CD4-positive, alpha-beta T cell treated with Interleukin-6 at 100 ng/mL for 8 hours (primary cell): ENCODE measurements at regions not wholly inside any gene's neighbourhood (a gene's known extent, or its start where the extent isn't known, plus 50 kb on each side); places are given as distances from the start of the nearest gene placed in this dataset.
"Not testable (repeated sequence)": the region's sequence is repeated elsewhere in the genome, so short reads cannot be mapped to it uniquely, and the experiment has no call there.

Experiments used
- DNase-seq: peaks from one replicate; pipeline ENCODE4 v3.0.0-alpha.2; 2020; ENCODE audit warnings: mixed read lengths, low spot score

DNA sequence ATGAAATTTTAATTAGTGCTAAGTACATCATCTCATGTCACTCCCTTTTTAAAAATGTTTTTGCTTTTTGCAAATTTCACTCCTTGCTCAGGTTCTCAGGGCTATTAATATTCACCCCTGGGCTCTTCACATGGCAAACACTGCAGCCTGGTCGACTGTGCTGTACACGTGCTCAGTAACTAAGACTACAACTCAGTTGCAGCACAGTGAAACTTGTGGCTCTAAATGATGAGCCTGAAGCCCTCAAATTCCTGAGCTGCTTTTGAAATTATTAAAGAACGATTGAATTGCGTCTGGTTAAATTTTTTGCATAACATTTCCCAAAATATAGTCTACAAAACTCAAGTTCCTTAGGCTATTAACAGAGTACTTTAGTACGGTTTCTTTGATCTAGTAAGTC lies 159.3 kb upstream of the C2CD4B start:
- DNase-seq = no peak

DNA sequence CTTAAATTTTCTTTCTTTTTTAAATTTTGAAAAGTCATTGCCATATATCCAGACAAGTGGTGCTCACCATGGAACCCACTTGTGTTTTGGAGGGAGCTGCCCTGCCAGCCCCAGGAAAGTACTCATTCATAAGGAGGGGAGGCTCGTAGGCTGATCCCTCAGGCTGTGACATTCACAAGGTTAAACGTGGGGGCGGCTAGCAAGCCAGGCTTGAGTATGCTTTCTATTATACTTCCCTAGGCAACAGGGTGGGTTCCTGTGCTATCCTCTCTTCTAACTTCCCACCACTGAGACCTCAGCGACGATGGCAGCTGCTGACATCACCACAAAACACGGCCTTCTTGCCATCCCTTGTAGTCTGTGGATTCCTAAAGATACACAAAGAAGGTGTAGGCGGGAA lies 160.5 kb upstream of the C2CD4B start:
- DNase-seq = no peak

DNA sequence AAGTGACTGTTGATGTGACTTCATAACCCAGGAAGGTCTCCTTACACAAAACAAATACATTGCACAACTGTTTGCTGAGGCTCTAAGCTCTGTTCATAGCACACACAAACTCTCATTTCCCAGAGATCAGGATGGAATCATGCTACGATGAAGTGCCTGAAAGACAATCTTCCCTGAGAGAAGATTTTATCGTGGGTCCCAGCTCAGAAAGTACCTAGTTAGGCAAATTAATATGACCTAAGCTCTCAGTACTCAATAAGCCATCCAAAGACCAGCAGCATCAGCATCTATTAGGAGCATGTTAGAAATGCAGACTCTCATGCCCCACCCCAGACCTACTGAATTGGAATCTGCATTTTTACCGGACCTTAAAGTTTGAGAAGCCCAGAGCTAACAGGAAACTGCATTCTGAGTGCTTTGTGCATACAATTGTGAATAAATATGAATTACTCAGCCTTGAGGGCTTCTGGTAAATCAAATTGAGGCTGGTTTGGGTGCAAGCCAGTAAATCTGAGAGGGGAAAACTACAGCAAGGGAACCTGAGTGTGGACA lies 161.5 kb upstream of the C2CD4B start:
- DNase-seq = no peak

DNA sequence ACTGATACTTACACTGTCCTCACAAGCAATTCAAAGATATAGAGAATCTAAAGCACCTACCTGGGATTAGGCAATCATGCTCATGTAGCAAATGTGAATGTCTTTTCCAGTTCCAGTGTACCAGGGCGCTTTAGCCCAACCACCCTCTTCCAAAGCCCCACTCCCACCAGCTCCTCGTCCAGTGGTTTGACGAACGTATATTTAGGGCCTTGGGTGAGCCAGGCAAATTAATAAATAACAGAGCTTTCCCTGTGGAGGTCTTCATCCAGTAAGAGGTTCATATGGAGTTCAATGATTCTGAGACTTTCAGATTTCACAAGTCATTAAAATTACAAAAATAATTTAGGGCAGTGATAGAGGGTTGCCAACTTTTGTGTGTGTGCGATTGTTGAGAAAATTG lies 162.3 kb upstream of the C2CD4B start:
- DNase-seq = no peak

DNA sequence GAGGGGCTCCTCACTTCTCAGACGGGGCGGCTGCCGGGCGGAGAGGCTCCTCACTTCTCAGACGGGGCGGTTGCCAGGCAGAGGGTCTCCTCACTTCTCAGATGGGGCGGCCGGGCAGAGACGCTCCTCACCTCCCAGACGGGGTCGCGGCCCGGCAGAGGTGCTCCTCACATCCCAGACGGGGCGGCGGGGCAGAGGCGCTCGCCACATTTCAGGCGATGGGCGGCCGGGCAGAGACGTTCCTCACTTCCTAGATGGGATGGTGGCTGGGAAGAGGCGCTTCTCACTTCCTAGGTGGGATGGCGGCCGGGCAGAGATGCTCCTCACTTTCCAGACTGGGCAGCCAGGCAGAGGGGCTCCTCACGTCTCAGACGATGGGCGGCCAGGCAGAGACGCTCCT lies 167.4 kb upstream of the C2CD4B start:
- DNase-seq = not testable (repeated sequence)

DNA sequence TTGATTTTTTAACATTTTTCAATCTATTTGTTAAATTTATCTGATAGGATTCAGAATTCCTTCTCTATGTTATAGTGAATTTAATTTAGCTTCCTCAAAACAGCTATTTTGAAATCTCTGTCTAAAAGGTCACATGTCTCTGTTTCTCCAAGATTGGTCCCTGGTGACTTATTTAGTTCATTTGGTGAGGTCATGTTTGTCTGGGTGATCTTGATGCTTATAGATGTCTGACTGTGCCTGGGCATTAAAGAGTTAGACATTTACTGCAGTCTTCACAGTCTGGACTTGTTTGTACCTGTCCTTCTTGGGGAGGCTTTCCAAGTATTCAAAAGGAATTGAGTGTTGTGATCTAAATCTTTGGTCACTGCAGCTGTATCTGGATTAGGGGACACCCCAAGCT lies 169.5 kb upstream of the C2CD4B start:
- DNase-seq = no peak

DNA sequence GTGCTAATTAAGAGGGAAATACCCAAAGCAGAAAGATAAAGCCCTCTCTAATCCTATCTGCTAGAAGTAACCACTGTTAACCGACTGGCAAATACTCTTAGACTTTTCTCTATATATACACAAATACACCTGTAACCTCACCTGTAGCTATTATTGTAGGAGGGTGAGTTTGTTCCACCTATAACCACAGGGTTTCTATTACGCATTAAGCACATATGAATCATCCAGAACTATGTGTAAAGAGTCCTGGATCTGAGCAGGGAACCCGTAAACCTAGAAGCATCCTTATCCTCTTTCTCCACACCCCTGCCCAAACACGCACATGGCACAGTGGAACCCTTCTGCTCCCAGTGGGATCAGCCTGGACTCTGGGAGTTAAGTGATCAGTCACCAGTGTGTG lies 172.8 kb upstream of the C2CD4B start:
- no peak for DNase-seq

DNA sequence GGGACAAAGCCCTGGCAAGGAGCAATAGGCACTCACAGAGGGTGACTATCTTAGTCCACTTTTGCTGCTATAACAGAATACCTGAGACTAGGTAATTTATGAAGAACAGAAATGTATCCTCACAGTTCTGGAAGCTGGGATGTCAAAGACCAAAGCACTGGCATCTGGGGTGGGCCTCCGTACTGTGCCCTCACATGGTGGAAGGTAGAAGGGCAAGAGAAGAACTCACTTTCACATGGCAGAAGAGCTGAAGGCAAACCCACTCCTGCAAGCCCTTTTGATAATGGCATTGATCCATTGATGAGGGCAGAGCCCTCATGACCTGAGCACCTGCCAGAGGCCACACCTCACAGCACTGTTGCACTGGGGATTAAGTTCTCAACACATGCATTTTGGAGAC lies 173.4 kb upstream of the C2CD4B start:
- no peak for DNase-seq

DNA sequence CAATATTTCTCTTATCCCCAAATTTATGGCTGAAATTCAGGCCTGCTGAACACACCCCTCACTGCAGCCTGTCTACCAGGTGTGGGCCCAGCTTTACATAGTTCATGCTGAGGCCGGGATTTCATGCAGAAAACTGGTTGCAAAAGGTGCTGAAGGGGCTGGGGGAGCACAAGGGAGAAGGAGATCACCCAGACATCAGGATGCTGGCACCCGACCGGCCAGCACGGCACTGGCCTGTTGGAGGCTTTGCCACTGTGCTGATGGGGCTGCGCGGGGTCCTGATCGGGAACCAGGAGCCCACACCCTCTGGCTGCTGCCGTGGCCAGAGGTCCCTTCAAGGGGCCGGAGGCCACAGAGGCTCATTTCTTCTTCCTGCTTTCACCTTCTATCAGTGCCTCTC lies 177.9 kb upstream of the C2CD4B start:
- DNase-seq = no peak

DNA sequence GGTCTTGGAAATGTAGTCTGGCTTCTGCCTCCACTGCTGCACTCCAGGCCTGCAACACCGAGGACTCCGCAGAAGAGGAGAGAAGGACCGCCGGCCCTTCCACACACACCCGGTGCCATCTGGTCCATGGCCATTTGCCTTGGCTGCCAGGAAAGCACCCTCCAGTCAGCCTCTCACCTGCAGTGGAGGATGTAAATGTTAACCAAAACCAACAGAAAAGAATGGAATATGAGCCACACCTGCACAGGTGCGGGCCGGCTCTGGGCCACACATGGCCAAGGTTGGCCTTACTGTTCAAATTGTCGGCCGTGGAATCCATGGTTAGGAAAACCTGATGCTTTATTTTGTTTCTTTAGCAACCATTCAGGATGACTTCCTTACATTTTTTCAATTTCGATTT lies 178.3 kb upstream of the C2CD4B start:
- no peak for DNase-seq

DNA sequence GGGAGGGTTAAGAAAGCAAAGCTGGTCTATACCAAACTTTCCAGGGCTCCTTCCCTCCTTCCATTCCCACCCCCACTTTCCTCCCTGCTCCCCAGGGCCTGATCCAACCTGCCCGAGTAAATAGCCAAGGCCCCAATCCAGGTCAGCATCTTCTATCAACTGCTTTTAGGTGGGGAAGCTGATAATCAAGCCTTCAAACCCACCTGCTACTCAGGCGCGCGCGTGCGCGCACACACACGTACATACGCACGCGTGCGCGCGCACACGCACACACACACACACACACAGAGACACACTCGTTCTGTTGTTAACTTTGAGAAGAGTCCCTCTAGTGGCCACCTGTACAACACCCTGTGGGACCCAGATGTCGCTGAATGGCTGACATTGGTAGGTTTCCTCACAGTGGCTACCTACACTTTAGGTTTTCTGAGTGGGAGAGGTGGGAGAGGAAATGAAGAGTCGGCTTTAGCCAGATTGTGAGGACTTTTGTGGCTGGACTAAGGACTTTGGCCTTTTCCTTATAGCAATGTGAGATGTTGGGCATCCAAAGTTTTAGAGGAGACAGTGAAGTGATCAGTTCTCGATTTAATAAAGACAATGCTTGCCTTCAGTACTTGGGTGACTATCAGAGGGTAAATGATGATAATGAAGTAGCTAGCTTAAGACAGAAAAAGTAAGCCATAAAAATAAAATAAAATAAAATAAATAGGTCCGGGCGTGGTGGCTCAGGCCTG lies 179.9 kb upstream of the C2CD4B start:
- peak; percentile 24 for DNase-seq

DNA sequence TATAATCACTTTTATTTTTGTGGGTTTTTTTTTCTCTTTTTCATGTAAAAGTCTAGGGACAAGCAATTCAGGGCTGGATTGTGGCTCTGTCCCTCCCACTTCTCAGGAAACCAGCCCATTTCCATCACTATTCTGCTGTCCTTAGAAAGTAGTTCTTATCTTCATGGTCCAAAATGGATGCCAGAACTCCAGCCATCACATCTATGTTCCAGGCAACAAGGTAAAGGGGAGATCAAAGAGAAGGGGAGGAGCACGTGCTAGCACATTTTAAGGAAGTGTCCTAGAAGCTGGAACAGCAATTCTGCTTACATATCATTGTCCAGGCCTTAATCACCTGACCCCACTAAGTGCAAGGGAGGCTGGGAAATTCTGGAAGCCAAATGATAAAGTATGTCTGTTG lies 181.1 kb upstream of the C2CD4B start:
- DNase-seq = no peak

DNA sequence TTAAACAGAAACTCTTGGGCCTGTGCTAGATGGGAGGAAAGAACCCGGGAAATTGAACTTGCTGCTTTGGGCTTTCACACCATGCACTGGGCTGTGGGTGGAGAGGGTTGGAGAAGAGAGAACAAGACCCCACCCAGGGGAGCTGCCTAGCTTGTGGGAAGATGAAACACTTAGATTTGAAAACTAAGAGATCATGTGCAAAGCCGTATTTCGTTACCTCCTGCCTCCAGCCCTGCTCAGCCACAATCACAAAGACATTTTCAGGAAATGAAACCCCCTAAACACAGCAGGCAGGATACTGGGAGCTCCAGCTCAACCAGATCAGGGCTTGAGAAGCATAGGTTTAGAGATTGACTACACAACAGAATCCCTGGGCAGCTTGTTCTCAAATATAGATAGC lies 183.0 kb upstream of the C2CD4B start:
- no peak for DNase-seq

DNA sequence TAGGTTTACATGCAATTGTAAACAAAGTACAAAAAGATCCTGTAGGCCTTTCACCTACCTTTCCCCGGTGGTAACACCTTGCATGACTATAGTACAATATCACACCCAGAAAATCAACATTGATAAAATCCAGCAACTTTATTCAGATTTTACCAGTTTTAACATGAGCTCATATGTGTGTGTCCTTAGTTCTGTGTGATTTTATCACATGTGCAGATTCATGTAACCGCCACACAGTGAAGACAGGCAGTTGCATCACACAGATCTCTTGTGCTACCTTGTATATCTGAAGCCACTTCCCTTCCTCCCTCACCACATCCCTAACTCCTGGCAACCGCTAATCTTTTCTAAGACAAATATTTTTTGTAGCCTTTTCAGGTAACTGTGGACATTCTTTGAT lies 183.5 kb upstream of the C2CD4B start:
- DNase-seq = no peak

DNA sequence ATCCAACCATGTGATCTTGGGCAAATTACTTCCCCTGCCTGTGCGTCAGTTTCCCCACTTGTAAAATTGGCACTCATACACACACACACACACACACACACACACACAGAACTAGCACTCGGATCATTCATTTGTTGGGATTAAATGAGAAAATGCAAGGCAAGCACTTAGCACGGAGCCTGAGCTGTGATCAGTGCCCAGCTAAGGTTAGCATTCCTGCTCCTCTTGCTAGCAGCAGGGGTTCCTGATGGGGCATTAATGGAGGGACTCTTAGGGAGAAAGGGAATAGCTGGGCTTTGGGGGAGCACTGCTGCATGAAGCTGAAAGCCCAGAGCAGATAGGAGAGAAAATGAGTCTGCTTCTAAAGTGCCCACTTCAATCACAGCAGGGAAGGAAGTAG lies 187.7 kb upstream of the C2CD4B start:
- DNase-seq = no peak

DNA sequence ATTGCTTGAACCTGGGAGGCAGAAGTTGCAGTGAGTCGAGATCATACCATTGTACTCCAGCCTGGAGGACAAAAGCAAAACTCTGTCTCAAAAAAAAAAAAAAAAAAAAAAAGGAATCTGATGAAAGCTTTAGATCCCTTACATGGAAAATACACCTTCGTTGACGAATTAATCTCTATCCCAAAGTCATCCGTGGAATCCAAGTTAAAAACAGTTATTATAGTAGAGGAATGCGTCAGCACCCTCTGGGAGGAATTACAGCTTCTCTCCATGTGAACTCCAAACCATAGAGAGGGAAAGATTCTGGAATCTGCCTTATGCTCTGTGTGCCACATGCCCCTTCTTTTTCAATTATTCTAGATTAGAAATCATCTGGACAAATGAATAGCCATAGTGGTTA lies 192.3 kb upstream of the C2CD4B start:
- no peak for DNase-seq

DNA sequence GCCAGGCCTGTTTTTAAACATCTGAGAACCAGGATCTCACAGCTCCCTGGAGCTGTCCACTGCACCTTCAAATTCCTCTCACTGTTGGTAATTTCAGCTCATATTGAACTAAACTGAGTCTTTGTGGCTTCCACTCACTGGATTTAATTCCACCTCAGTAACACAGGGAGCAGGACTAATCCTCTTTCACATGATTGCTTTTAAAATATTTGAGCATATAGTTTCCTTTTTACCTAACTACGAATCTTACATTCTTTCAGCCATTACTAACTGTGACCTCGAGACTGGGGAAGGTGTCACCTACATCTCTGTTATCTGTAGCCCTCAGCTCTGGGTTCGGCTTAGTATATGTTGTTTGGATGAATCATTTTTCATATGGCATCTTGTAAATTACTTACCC lies 194.3 kb upstream of the C2CD4B start:
- no peak for DNase-seq

DNA sequence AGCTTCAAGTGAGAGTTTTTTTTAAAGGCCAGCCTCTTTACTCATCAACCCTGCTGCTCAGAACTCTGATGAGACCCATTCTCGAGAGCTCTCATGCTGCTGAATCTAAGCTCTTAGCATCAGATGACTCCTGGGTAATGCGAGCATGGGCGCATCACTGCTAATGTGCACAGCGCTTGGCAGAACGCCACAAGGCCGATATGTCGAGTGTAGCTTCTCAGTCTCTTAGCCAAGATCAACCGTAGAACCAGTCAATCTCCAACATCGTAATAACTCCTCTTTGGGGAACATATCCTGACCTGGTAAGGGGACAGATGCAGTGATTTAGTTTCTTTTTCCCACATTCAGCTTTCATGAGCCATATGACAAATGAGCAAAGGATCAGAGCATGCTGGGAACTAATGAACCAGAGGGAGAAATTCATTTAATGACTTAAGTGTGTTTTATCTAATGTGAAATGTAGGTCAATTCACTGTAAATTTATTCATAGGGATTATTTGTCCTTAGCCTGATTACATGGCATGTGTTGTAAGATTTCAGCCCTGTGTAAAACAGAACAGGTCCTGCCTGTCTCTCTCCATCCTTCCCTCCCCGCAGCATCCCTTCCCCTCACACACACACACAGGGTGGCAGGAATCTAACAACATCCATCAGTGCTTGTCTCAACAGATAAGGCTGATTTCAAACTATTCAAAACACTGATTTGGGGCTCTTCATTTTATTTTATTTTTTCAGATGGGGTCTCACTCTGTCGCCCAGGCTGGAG lies 195.4 kb upstream of the C2CD4B start:
- DNase-seq = no peak

DNA sequence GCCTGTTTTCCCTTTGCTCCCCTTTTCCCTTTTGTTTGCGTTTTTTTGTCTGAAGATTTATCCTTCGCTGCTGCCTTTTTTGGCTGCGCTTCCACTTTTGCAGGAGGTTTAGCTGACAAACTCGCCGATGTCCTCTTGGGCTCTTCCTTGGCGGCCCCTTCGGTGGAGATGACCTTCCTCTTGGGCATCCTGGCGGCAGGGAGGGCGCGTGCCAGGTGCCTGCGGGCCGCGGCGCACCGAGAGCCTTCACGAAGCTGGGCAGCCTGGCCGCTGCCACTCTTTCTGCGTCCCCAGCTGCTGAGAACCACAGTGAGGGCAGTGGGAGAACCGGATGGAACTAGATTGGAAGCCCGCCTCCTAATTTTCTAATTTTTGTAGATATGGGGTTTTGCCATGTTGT lies 197.1 kb upstream of the C2CD4B start:
- DNase-seq = no peak

DNA sequence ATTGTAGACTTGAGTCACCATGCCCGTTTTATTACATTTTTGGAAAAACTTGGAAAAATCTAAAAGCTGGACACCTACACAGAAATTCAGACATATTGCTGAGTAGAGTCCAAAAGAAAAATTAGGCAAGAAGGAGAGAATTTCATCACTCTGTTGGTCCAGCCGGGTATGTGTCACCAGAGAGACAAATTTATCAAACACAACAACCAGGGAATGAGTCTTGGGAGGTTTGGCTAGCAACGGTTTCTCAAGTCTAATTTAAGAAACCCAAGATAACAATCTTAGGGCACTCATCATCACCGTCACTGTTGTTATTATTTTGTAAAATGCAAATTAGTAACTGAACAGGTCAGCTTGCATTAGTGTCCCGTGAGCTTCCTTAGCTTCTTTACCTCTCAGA lies 197.5 kb upstream of the C2CD4B start:
- no peak for DNase-seq

DNA sequence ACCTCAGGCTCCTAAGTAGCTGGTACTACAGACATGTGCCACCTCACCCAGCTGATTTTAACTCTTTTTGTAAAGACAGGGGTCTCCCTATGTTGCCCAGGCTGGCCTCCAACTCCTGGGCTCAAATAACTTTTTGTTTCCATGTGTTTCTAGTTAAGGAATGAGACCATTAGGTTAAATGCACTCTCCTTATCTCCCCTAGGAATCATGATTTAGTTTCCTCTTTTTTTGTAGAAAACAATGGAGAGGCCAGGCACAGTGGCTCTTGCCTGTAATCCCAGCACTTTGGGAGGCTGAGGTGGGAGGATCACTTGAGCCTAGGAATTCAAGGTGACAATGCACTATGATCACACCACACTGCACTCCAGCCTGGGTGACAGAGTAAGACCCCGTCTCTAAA lies 198.8 kb upstream of the C2CD4B start:
- no peak for DNase-seq

DNA sequence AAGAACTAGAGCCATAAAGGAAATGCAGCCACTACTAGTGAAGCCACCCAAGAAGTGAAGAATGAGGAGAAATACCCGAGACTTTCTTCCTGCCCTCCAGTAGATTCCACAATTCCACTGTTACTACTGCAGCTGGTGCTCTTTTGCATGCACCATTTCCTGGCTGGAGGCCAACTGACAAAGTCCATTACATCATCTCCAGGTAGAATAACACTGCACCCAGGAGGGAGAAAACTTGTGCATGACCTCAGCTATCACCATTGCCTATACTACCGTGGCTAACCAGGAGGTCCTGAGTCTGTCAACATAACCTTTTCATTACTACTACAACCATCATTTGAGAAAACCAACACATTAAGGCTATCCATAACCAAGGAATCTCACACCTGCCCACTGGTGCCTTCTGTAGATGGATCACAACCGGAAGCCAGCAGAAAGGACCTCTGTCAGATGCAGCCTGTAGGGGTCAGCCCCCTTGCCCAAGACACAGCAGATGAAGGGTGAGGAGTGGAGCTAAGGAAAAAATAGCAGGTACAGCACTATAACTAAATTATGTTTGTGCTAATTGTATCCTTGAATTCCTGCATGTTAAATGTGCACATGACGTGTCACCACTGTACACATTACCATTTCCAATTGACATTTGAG lies 200.8 kb upstream of the C2CD4B start:
- DNase-seq = no peak

DNA sequence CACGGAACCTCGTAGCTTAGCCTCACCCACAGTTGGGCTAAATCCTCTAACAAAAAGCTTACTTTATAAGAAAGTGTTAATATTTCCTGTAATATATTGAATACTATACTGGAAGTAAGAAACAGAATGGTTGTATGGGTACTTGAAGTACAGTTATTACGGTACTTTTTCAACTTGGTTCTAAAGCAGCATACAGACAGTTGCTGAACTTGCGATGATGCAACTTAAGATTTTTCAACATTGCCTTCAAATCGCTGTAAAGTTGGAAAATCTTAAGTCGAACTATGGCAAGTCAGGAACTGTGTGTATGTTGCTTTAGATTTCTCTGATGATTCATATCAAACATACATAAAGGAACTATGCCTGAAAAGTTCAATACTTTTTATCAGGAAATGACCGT lies 204.4 kb upstream of the C2CD4B start:
- no peak for DNase-seq
